Fibroblast of gingiva (primary cell): ENCODE measurements at regions not wholly inside any gene's neighbourhood (a gene's known extent, or its start where the extent isn't known, plus 50 kb on each side); places are given as distances from the start of the nearest gene placed in this dataset.
"Not testable (repeated sequence)": the region's sequence is repeated elsewhere in the genome, so short reads cannot be mapped to it uniquely, and the experiment has no call there.

Source experiments
- DNase-seq: peaks from one replicate; pipeline ENCODE4 v3.0.0-alpha.2; 2011; ENCODE audit warnings: low read depth

- not testable (repeated sequence) for DNase-seq
Observed at GRCh38 chr15:54749461-54749860, 447.3 kb downstream of the RSL24D1 start.

- no peak for DNase-seq
Observed at GRCh38 chr15:54722342-54722986, 474.3 kb downstream of the RSL24D1 start.

GRCh38 chr15:54719325-54719724 is 477.4 kb downstream of the RSL24D1 start:
- DNase-seq = no peak

- no peak for DNase-seq
Observed at GRCh38 chr15:54707805-54708752, 488.7 kb downstream of the RSL24D1 start.

GRCh38 chr15:54687628-54688027 is 509.1 kb downstream of the RSL24D1 start:
- no peak for DNase-seq
